HG02763 (cell line): ENCODE measurements at regions not wholly inside any gene's neighbourhood (a gene's known extent, or its start where the extent isn't known, plus 50 kb on each side); places are given as distances from the start of the nearest gene placed in this dataset.

Experiments used
- ATAC-seq: cut with Tn5 transposase; IDR thresholded peaks from one replicate; pipeline ENCODE4 v1.9.1; 2021; ENCODE audit warnings: mild to moderate bottlenecking, moderate library complexity; ENCODE audit not compliant: unreplicated experiment

GRCh38 chr3:23740517-23740965 is 65.2 kb upstream of the UBE2E1 start:
- ATAC-seq, result peak; percentile 81

- no peak for ATAC-seq
Observed at GRCh38 chr3:23741036-23741706, 64.6 kb upstream of the UBE2E1 start.

GRCh38 chr3:23743141-23743784 is 62.5 kb upstream of the UBE2E1 start:
- ATAC-seq, result no peak

- ATAC-seq, result no peak
Observed at GRCh38 chr3:23746441-23746840, 59.3 kb upstream of the UBE2E1 start.

GRCh38 chr3:23747841-23748240 is 57.9 kb upstream of the UBE2E1 start:
- no peak for ATAC-seq

- no peak for ATAC-seq
Observed at GRCh38 chr3:23748398-23749110, 57.2 kb upstream of the UBE2E1 start.

- ATAC-seq, result no peak
Observed at GRCh38 chr3:23749609-23750008, 56.1 kb upstream of the UBE2E1 start.

GRCh38 chr3:23750573-23751210 is 55.1 kb upstream of the UBE2E1 start:
- ATAC-seq, result no peak

- ATAC-seq, result no peak
Observed at GRCh38 chr3:23751212-23751723, 54.5 kb upstream of the UBE2E1 start.

GRCh38 chr3:23752126-23752525 is 53.6 kb upstream of the UBE2E1 start:
- ATAC-seq, result no peak

GRCh38 chr3:23754215-23754614 is 51.5 kb upstream of the UBE2E1 start:
- no peak for ATAC-seq
